ENCODE measurements at regions not wholly inside any gene's neighbourhood (a gene's known extent, or its start where the extent isn't known, plus 50 kb on each side); places are given as distances from the start of the nearest gene placed in this dataset.

DNA sequence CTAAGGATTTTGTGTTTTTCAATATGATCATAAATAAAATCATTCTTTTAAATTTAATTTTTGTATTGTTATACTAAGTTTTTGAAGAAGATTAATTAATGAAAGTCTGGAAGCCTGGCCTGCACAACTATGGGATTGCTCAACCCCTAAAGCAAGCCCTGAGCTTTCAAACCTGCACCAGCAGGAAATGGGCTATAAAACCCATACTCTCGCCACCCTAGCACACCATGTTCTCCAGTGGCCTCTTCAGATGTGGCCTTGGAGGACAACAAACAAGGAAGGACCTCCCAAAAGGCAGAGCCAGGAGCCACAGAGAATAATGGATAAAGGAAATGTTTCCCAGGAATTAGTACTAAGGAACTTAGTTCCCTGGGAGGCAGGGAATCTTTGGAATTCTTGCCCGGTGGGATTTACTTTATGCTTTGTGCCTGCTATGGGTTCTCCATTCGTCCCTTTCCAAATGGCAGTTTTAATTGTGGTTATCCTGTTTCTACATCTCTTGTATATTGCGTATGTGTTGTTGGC, 212.5 kb downstream of the ZFP36L2 start:
- DNase-seq (ENCODE audit: low read depth) = no peak
- H3K27me3 ChIP-seq (ENCODE audit: control insufficient read depth, insufficient read depth, low read length) = no peaks in the 10 kb centered on the region
- H3K36me3 ChIP-seq (ENCODE audit: control insufficient read depth, insufficient read depth, low read length) = no peaks in the 10 kb centered on the region
- TF ChIP-seq, protein P1, sequence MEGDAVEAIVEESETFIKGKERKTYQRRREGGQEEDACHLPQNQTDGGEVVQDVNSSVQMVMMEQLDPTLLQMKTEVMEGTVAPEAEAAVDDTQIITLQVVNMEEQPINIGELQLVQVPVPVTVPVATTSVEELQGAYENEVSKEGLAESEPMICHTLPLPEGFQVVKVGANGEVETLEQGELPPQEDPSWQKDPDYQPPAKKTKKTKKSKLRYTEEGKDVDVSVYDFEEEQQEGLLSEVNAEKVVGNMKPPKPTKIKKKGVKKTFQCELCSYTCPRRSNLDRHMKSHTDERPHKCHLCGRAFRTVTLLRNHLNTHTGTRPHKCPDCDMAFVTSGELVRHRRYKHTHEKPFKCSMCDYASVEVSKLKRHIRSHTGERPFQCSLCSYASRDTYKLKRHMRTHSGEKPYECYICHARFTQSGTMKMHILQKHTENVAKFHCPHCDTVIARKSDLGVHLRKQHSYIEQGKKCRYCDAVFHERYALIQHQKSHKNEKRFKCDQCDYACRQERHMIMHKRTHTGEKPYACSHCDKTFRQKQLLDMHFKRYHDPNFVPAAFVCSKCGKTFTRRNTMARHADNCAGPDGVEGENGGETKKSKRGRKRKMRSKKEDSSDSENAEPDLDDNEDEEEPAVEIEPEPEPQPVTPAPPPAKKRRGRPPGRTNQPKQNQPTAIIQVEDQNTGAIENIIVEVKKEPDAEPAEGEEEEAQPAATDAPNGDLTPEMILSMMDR (IDR thresholded peaks at IDR 0.05; ENCODE audit: insufficient read depth, low read length, poor library complexity, severe bottlenecking) = no peak
- H3K4me3 ChIP-seq (ENCODE audit: low read depth, low read length) = no peak overlapping the region

DNA sequence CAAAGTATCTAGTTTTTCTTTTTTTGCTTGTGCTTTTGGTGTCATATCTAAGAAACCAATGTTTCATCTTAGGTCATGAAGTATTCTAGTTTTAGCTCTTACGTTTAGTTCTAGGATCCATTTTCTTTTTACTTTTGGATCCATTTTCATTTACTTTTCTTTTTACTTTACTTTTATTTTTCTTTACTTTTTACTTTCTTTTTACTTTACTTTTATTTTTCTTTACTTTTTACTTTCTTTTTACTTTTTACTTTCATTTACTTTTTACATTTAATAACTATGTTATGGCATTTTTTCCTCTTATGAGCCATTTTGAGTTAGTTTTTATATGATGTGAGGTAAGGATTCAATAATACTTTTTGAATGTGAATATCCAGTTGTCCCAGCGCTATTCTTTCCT, 213.4 kb downstream of the ZFP36L2 start:
- Histone ChIP-seq H3K4me3 (ENCODE audit: low read depth, low read length) (no peak overlapping the region), H3K36me3 (ENCODE audit: control insufficient read depth, insufficient read depth, low read length) (no peaks in the 10 kb centered on the region), H3K27me3 (ENCODE audit: control insufficient read depth, insufficient read depth, low read length) (no peaks in the 10 kb centered on the region)
- no peak for DNase-seq (ENCODE audit: low read depth)
- TF ChIP-seq, protein P1 (IDR thresholded peaks at IDR 0.05; ENCODE audit: insufficient read depth, low read length, poor library complexity, severe bottlenecking) = no peak

DNA sequence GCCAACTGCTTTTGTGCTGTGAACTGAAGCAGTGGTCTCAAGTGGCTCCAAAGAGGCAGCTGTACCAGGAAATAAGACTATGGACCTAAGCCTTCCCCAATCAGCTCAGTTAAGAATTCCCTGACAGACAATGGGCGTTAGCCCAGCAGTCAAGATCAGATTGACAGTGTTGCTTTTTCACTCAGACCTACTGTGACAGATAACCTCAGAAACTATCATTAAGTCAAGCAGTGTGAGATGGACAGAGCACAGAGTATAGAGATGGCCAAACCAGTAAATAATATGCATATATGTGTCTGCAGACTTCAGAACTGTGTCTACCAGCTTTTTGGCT, 215.3 kb downstream of the ZFP36L2 start:
- no peak for DNase-seq (ENCODE audit: low read depth)
- Histone ChIP-seq H3K4me3 (ENCODE audit: low read depth, low read length) (no peak overlapping the region), H3K27me3 (ENCODE audit: control insufficient read depth, insufficient read depth, low read length) (no peaks in the 10 kb centered on the region), H3K36me3 (ENCODE audit: control insufficient read depth, insufficient read depth, low read length) (no peaks in the 10 kb centered on the region)
- TF ChIP-seq, protein P1 (IDR thresholded peaks at IDR 0.05; ENCODE audit: insufficient read depth, low read length, poor library complexity, severe bottlenecking) = no peak

DNA sequence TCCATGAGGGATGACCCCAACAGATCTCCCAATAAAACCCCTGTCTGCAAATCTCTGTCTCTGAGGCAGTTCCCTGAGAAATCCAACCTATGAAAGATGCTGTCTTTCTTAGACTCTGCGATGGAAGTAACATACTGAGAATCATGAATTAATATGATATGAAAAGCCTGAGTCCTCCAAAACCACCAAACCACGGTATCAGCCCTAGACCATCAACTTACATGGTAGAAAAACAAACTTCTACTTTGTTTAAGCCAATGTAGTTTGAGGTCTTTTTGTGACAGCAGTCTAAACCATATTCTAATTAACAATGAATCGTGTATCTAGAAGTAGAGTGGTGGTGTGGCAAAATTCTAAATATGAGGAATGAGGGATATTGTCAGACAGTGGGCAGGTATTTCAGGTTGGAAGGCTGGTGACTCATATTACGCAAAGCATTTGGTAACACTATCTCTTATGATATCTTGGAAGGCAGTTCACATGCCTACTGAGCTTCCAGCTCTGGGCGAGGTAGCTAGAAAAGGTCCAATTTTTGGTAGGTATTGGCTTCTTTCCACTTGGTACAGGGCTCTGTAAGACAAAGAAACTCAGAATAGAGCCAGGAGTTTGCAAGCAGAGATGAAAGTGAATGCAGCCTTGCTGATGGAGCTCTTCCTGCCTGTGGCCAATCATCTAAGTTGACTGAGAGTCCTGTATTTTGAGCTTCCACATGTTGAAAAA, 215.8 kb downstream of the ZFP36L2 start:
- TF ChIP-seq, protein P1 (IDR thresholded peaks at IDR 0.05; ENCODE audit: insufficient read depth, low read length, poor library complexity, severe bottlenecking) = no peak
- no peak for DNase-seq (ENCODE audit: low read depth)
- no peaks in the 10 kb centered on the region for H3K36me3 ChIP-seq (ENCODE audit: control insufficient read depth, insufficient read depth, low read length)

DNA sequence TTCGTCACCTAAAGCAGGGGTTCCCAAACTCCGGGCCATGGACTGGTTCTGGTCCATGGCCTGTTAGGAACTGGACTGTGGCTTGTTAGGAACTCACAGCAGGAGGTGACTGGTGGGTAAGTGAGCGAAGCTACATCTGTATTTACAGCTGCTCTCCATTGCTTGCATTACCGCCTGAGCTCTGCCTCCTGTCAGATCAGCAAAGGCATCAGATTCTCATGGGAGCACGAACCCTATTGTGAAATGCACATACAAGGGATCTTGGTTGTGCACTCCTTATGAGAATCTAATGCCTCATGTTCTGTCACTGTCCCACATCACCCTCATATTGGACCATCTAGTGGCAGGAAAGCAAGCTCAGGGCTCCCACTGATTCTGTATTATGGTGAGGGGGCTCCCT, 217.0 kb downstream of the ZFP36L2 start:
- H3K36me3 ChIP-seq (ENCODE audit: control insufficient read depth, insufficient read depth, low read length) = no peaks in the 10 kb centered on the region
- H3K27me3 ChIP-seq (ENCODE audit: control insufficient read depth, insufficient read depth, low read length) = no peaks in the 10 kb centered on the region
- no peak for DNase-seq (ENCODE audit: low read depth)
- TF ChIP-seq, protein P1 (IDR thresholded peaks at IDR 0.05; ENCODE audit: insufficient read depth, low read length, poor library complexity, severe bottlenecking) = no peak
- no peak overlapping the region for H3K4me3 ChIP-seq (ENCODE audit: low read depth, low read length)

More for the DNA sequence above, 215.8 kb downstream of the ZFP36L2 start:
- Histone ChIP-seq H3K27me3 (ENCODE audit: control insufficient read depth, insufficient read depth, low read length) (no peaks in the 10 kb centered on the region), H3K4me3 (ENCODE audit: low read depth, low read length) (no peak overlapping the region)

DNA sequence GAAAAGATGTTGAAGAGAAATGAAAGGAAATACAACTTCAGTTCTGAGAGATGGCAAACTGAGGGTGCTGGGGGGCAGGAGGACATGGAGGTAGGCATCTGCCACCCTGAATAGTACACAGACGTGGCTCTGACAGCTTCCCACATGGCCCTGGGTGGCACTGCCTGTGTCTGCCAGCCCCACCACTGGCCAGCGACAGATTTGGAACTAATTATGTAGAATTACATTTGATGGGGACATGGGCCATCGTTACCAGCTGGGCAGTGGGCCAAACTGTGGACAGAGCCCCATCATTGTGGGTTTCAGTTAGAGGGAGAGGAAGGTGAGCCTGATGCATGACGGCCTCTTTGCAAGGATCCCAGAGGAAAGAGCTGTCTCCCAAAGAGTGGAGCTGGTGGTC, 216.0 kb upstream of the HAAO start:
- DNase-seq (ENCODE audit: low read depth) = no peak
- Histone ChIP-seq H3K36me3 (ENCODE audit: control insufficient read depth, insufficient read depth, low read length) (no peaks in the 10 kb centered on the region), H3K4me3 (ENCODE audit: low read depth, low read length) (no peak overlapping the region), H3K27me3 (ENCODE audit: control insufficient read depth, insufficient read depth, low read length) (no peaks in the 10 kb centered on the region)
- TF ChIP-seq, protein P1 (IDR thresholded peaks at IDR 0.05; ENCODE audit: insufficient read depth, low read length, poor library complexity, severe bottlenecking) = no peak
